HEK293 (cell line): ENCODE measurements at regions not wholly inside any gene's neighbourhood (a gene's known extent, or its start where the extent isn't known, plus 50 kb on each side); places are given as distances from the start of the nearest gene placed in this dataset.
"Not testable (repeated sequence)": the region's sequence is repeated elsewhere in the genome, so short reads cannot be mapped to it uniquely, and the experiment has no call there.

Source experiments
- CTCF ChIA-PET: fragments of 350-600 bp; formaldehyde crosslinking; extraction: SDS; loops from one replicate; lab custom pipeline; 2021; ENCODE audit warnings: antibody characterized with exemption; lab: Yijun Ruan, JAX
- POLR2A ChIA-PET: fragments of 300-600 bp; formaldehyde crosslinking; extraction: SDS; loops from one replicate; lab custom pipeline; 2020; ENCODE audit warnings: antibody characterized with exemption, inconsistent platforms; lab: Yijun Ruan, JAX
- H3K27ac ChIP-seq: fragments of 200-500 bp; sonication (Bioruptor generic); 2 replicates; pipeline ENCODE4 v1.5.1; 2014; ENCODE audit warnings: low read depth, low read length, control low read depth, inconsistent platforms; ENCODE audit errors: extremely low read depth
- H3K36me3 ChIP-seq, 2 experiments: fragments of 200-500 bp in 1 of 2; sonication (Bioruptor generic) in 1 of 2; 1 replicate in 1 of 2; 2 replicates in 1 of 2; pipeline ENCODE4 v1.5.1; 2014 to 2017; ENCODE audit warnings: inconsistent platforms in 2 of 2, low read length in 2 of 2; ENCODE audit not compliant: control insufficient read depth in 2 of 2, insufficient read depth in 1 of 2
- H3K4me1 ChIP-seq: fragments of 200-500 bp; sonication (Bioruptor generic); 2 replicates; pipeline ENCODE4 v1.5.1; 2014; ENCODE audit warnings: mild to moderate bottlenecking, low read length, inconsistent platforms; ENCODE audit not compliant: control insufficient read depth, insufficient read depth
- H3K4me3 ChIP-seq: 2 replicates; pipeline ENCODE4 v1.5.1; 2011; ENCODE audit warnings: low read depth, mild to moderate bottlenecking, control low read depth, low read length, moderate library complexity
- H3K9me3 ChIP-seq: fragments of 200-500 bp; sonication (Bioruptor generic); 2 replicates; pipeline ENCODE4 v1.5.1; 2014; ENCODE audit warnings: low read depth, low read length, inconsistent platforms; ENCODE audit not compliant: control insufficient read depth, insufficient read depth
- KLF10 ChIP-seq: fragments of 450-650 bp; IDR thresholded peaks from 2 replicates; pipeline ENCODE4 v1.5.1; 2018; ENCODE audit warnings: missing biosample characterization, mild to moderate bottlenecking, missing genetic modification characterization
- PRDM6 ChIP-seq: fragments of 450-650 bp; formaldehyde crosslinking; IDR thresholded peaks from 2 replicates; pipeline ENCODE4 v1.5.1; 2017; ENCODE audit warnings: missing biosample characterization, missing genetic modification characterization
- SETDB1 ChIP-seq: IDR thresholded peaks from one replicate; pipeline ENCODE4 v1.6.1; 2017; ENCODE audit warnings: mild to moderate bottlenecking, low read length, moderate library complexity, mixed read lengths; ENCODE audit not compliant: insufficient read length
- SP2 ChIP-seq: fragments of 450-650 bp; formaldehyde crosslinking; IDR thresholded peaks from 2 replicates; pipeline ENCODE4 v1.5.1; 2016; ENCODE audit warnings: missing biosample characterization, missing genetic modification characterization
- WT1 ChIP-seq: fragments of 450-650 bp; formaldehyde crosslinking; IDR thresholded peaks from 2 replicates; pipeline ENCODE4 v1.5.1; 2016; ENCODE audit warnings: missing biosample characterization, missing genetic modification characterization
- ZBTB21 ChIP-seq: fragments of 450-650 bp; formaldehyde crosslinking; IDR thresholded peaks from 2 replicates; pipeline ENCODE4 v1.5.1; 2017; ENCODE audit warnings: missing biosample characterization, missing genetic modification characterization
- ZBTB6 ChIP-seq: fragments of 450-650 bp; formaldehyde crosslinking; IDR thresholded peaks from 2 replicates; pipeline ENCODE4 v1.5.1; 2017; ENCODE audit warnings: missing biosample characterization, missing genetic modification characterization
- ZNF19 ChIP-seq: fragments of 450-650 bp; formaldehyde crosslinking; IDR thresholded peaks from 2 replicates; pipeline ENCODE4; 2016; ENCODE audit warnings: missing biosample characterization, missing genetic modification characterization, low read depth
- ZNF280C ChIP-seq: fragments of 450-650 bp; formaldehyde crosslinking; IDR thresholded peaks from 2 replicates; pipeline ENCODE4 v1.5.1; 2016; ENCODE audit warnings: missing biosample characterization, missing genetic modification characterization
- ZNF37A ChIP-seq: fragments of 450-650 bp; IDR thresholded peaks from 2 replicates; pipeline ENCODE4 v1.5.1; 2018; ENCODE audit warnings: missing biosample characterization, missing genetic modification characterization
- ZNF558 ChIP-seq: fragments of 450-650 bp; formaldehyde crosslinking; IDR thresholded peaks from 2 replicates; pipeline ENCODE4 v1.5.1; 2016; ENCODE audit warnings: missing biosample characterization, missing genetic modification characterization
- ZNF596 ChIP-seq: fragments of 450-650 bp; IDR thresholded peaks from 2 replicates; pipeline ENCODE4 v1.5.0; 2018; ENCODE audit warnings: missing biosample characterization, mild to moderate bottlenecking, missing genetic modification characterization, moderate library complexity
- ZNF623 ChIP-seq: fragments of 450-650 bp; formaldehyde crosslinking; IDR thresholded peaks from 2 replicates; pipeline ENCODE4 v1.5.1; 2016; ENCODE audit warnings: missing biosample characterization, missing genetic modification characterization
- ZNF670 ChIP-seq: fragments of 450-650 bp; formaldehyde crosslinking; IDR thresholded peaks from 2 replicates; pipeline ENCODE4 v1.5.1; 2016; ENCODE audit warnings: missing biosample characterization, missing genetic modification characterization, low read depth

GRCh38 chr7:47052541-47053208 lies 529.2 kb downstream of the TNS3 start:
- CTCF ChIA-PET, H3K4me1 ChIP-seq, H3K27ac ChIP-seq, H3K36me3 ChIP-seq, POLR2A ChIA-PET, H3K9me3 ChIP-seq, H3K4me3 ChIP-seq: not testable (repeated sequence)

DNA sequence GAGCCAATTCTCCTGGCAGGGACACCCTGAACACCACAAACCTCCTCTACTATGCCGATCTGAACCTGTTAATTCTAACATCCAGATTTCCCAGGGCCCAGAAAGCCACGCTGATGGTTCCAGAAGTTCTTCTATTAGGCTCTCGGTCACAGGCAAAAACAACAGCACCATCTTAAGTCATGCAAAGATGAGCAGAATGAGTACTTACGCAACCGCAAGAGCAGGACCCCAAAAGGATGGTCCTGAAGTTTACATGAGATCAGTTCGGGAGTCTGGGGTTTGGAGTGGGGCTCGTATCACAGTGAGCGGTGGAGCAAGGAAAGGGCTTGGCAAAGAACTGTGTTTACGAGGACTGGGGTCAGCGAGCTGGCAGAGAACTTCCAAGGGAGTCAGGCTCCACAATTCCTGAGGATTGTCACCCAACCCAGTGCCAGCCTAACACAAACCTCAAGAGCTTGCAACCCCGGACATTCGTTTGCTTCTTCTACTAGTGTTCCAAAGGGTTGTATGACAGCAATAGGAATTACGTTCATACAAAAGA lies 532.6 kb downstream of the TNS3 start:
- H3K9me3 ChIP-seq: no peaks in the 10 kb centered on the region
- ChIA-PET POLR2A (no interaction called here), CTCF (interaction anchor here (0.6 to 1.3 kb wide), 2 partner anchors 22 to 134 kb away, joined by 3 to 5 read pairs; no protein-coding TSS in a partner anchor)
- TF ChIP-seq ZNF596 (tag by site-specific recombination) (no peak), PRDM6 (tag by site-specific recombination) (no peak), ZNF670 (no peak), SETDB1 (no peak), ZNF623 (tag by site-specific recombination) (no peak), ZBTB6 (tag by site-specific recombination) (no peak), ZNF37A (tag by site-specific recombination) (no peak)
- H3K36me3 ChIP-seq: no peaks in the 10 kb centered on the region
- no peak overlapping the region for H3K4me3 ChIP-seq
- H3K4me1 ChIP-seq: peaks cover 5% of the 10 kb centered on the region; the same call in 1 of the 2 replicates
- no peak overlapping the region for H3K27ac ChIP-seq

- Histone ChIP-seq H3K9me3 (no peaks in the 10 kb centered on the region), H3K4me3 (no peak overlapping the region), H3K27ac (no peak overlapping the region), H3K36me3 (no peaks in the 10 kb centered on the region)
- POLR2A ChIA-PET: no interaction called here
- no peak for TF ChIP-seq KLF10 (tag by site-specific recombination)
- no peak for TF ChIP-seq ZNF19 (tag by site-specific recombination)
- TF ChIP-seq ZNF280C: no peak
- no peak for TF ChIP-seq ZBTB21 (tag by site-specific recombination)
- no peak for TF ChIP-seq WT1
- no peak for TF ChIP-seq SP2 (tag by site-specific recombination)
- TF ChIP-seq, all 188 proteins: peak for 0
- CTCF ChIA-PET: no interaction called here
- H3K4me1 ChIP-seq: peaks cover 5% of the 10 kb centered on the region; the same call in 1 of the 2 replicates
Observed at GRCh38 chr7:47047384-47047783, 534.5 kb downstream of the TNS3 start.

GRCh38 chr7:47046949-47047348 lies 535.0 kb downstream of the TNS3 start:
- Histone ChIP-seq H3K4me1 (peaks cover 5% of the 10 kb centered on the region; the same call in 1 of the 2 replicates), H3K27ac (no peak overlapping the region), H3K36me3 (no peaks in the 10 kb centered on the region), H3K9me3 (no peaks in the 10 kb centered on the region), H3K4me3 (no peak overlapping the region)
- CTCF ChIA-PET: no interaction called here
- TF ChIP-seq ZNF19 (tag by site-specific recombination) (no peak), ZNF558 (tag by site-specific recombination) (no peak)
- POLR2A ChIA-PET: no interaction called here
